Glutamatergic neuron (in vitro differentiated cells): ENCODE measurements at regions not wholly inside any gene's neighbourhood (a gene's known extent, or its start where the extent isn't known, plus 50 kb on each side); places are given as distances from the start of the nearest gene placed in this dataset.

ENCODE experiments used
- DNase-seq: peaks from one replicate; pipeline ENCODE4 v3.0.0; 2022
- H3K27ac Mint-ChIP-seq: one replicate; pipeline ENCODE4 v1.8.0; 2020; ENCODE audit warnings: mild to moderate bottlenecking, mixed read lengths, inconsistent platforms; ENCODE audit not compliant: unreplicated experiment
- H3K27me3 Mint-ChIP-seq: one replicate; pipeline ENCODE4 v1.8.0; 2020; ENCODE audit warnings: mild to moderate bottlenecking, moderate library complexity, mixed read lengths, inconsistent platforms; ENCODE audit not compliant: unreplicated experiment
- H3K36me3 Mint-ChIP-seq: one replicate; pipeline ENCODE4 v1.8.0; 2020; ENCODE audit warnings: mild to moderate bottlenecking, mixed read lengths, inconsistent platforms; ENCODE audit not compliant: unreplicated experiment
- H3K4me1 Mint-ChIP-seq: one replicate; pipeline ENCODE4 v1.8.0; 2020; ENCODE audit warnings: mild to moderate bottlenecking, low read depth, mixed read lengths, inconsistent platforms; ENCODE audit not compliant: unreplicated experiment
- H3K4me3 Mint-ChIP-seq: one replicate; pipeline ENCODE4 v1.8.0; 2020; ENCODE audit warnings: mild to moderate bottlenecking, mixed read lengths, inconsistent platforms; ENCODE audit not compliant: unreplicated experiment
- H3K9me3 Mint-ChIP-seq: one replicate; pipeline ENCODE4 v1.8.0; 2020; ENCODE audit warnings: mild to moderate bottlenecking, moderate library complexity, mixed read lengths, inconsistent platforms; ENCODE audit not compliant: unreplicated experiment
- CTCF ChIP-seq: fragments of 200-600 bp; sonication (generic); IDR thresholded peaks from one replicate; pipeline ENCODE4 v1.5.0; 2021; ENCODE audit not compliant: partially characterized antibody, unreplicated experiment

- no peak for TF ChIP-seq CTCF
- no peaks in the 10 kb centered on the region for H3K27me3 Mint-ChIP-seq
- H3K4me1 Mint-ChIP-seq, result peaks cover 3% of the 10 kb centered on the region
- DNase-seq, result no peak
- H3K9me3 Mint-ChIP-seq, result no peaks in the 10 kb centered on the region
- no peak overlapping the region for H3K4me3 Mint-ChIP-seq
- no peak overlapping the region for H3K27ac Mint-ChIP-seq
- no peaks in the 10 kb centered on the region for H3K36me3 Mint-ChIP-seq
Measured at GRCh38 chr12:69129017-69129416, 110.4 kb upstream of the CPSF6 start.

GRCh38 chr12:69129564-69129963 lies 109.8 kb upstream of the CPSF6 start:
- Mint-ChIP-seq H3K4me3 (no peak overlapping the region), H3K9me3 (peaks cover 3% of the 10 kb centered on the region), H3K27me3 (no peaks in the 10 kb centered on the region)

GRCh38 chr12:69130064-69130463 lies 109.3 kb upstream of the CPSF6 start:
- Mint-ChIP-seq H3K9me3 (peaks cover 3% of the 10 kb centered on the region), H3K36me3 (no peaks in the 10 kb centered on the region), H3K27me3 (no peaks in the 10 kb centered on the region), H3K27ac (no peak overlapping the region), H3K4me1 (peaks cover 3% of the 10 kb centered on the region), H3K4me3 (no peak overlapping the region)
- no peak for DNase-seq
- TF ChIP-seq CTCF, result no peak

More at GRCh38 chr12:69129564-69129963, 109.8 kb upstream of the CPSF6 start:
- Mint-ChIP-seq H3K4me1 (peaks cover 3% of the 10 kb centered on the region), H3K27ac (no peak overlapping the region), H3K36me3 (no peaks in the 10 kb centered on the region)
- no peak for TF ChIP-seq CTCF
- no peak for DNase-seq

GRCh38 chr12:69131077-69131476 lies 108.3 kb upstream of the CPSF6 start:
- no peaks in the 10 kb centered on the region for H3K36me3 Mint-ChIP-seq
- no peaks in the 10 kb centered on the region for H3K27me3 Mint-ChIP-seq
- peaks cover 3% of the 10 kb centered on the region for H3K4me1 Mint-ChIP-seq
- H3K27ac Mint-ChIP-seq, result no peak overlapping the region
- no peak for TF ChIP-seq CTCF
- peaks cover 3% of the 10 kb centered on the region for H3K9me3 Mint-ChIP-seq
- H3K4me3 Mint-ChIP-seq, result no peak overlapping the region
- no peak for DNase-seq

- no peaks in the 10 kb centered on the region for H3K4me1 Mint-ChIP-seq
- peaks cover 10% of the 10 kb centered on the region for H3K36me3 Mint-ChIP-seq
- no peak overlapping the region for H3K27ac Mint-ChIP-seq
- H3K4me3 Mint-ChIP-seq, result no peak overlapping the region
- TF ChIP-seq CTCF, result no peak
- DNase-seq, result no peak
- H3K9me3 Mint-ChIP-seq, result peaks cover 8% of the 10 kb centered on the region
- no peaks in the 10 kb centered on the region for H3K27me3 Mint-ChIP-seq
Measured at GRCh38 chr12:69136931-69137613, 102.3 kb upstream of the CPSF6 start.
